K562 (cell line): ENCODE measurements at regions not wholly inside any gene's neighbourhood (a gene's known extent, or its start where the extent isn't known, plus 50 kb on each side); places are given as distances from the start of the nearest gene placed in this dataset.

Source experiments
- ATAC-seq: fragments of 200-7000 bp; cut with Tn5 transposase; 3 replicates; pipeline ENCODE4 v1.9.1; 2020; ENCODE audit warnings: moderate library complexity
- BruUV-seq: library from RNA; stranded (reverse); fragments of 400-500 nt; replicated peaks from 2 replicates; lab custom pipeline; 2021; lab: Mats Ljungman, UMichigan
- CTCF ChIA-PET: fragments of 300-600 bp; formaldehyde crosslinking; extraction: SDS; loops from one replicate; lab custom pipeline; 2021; ENCODE audit warnings: low intra/inter-chr PET ratio; lab: Yijun Ruan, JAX
- POLR2A ChIA-PET: fragments of 300-600, 350-650 bp; sonication (Branson Sonifier 250); formaldehyde crosslinking; extraction: SDS; loops from one replicate; lab custom pipeline; 2021; ENCODE audit warnings: antibody characterized with exemption, inconsistent platforms; lab: Yijun Ruan, JAX
- DNase-seq, 4 experiments: peaks; one replicate each; pipeline versions ENCODE4 v3.0.0 to v3.0.0-alpha.2; 2011 to 2018; ENCODE audit warnings: low spot score in 3 of 4, mixed read lengths in 3 of 4; ENCODE audit errors: extremely low read depth in 1 of 4
- FAIRE-seq: peaks from 2 replicates; lab custom pipeline; 2011; peaks lifted over from hg19 to GRCh38; lab: Jason Lieb, UNC
- H2AFZ ChIP-seq: 2 replicates; pipeline ENCODE4 v1.6.0; 2011; ENCODE audit warnings: low read depth, low read length, control low read depth, inconsistent platforms
- H3K27ac ChIP-seq: fragments of 200-600 bp; 3 replicates; pipeline ENCODE4 v1.8.0; 2011; ENCODE audit warnings: low read depth, mild to moderate bottlenecking, control low read depth, inconsistent platforms, low read length, moderate library complexity, mixed read lengths; ENCODE audit errors: extremely low read depth
- H3K27me3 ChIP-seq, 2 experiments: fragments of 300-600 bp in 1 of 2; 2 replicates in 1 of 2; 3 replicates in 1 of 2; pipeline versions ENCODE4 v1.6.0 to v1.8.0; 2011; ENCODE audit warnings: inconsistent platforms in 2 of 2, low read length in 2 of 2, mild to moderate bottlenecking in 1 of 2, mixed read lengths in 1 of 2, moderate library complexity in 1 of 2; ENCODE audit not compliant: control insufficient read depth in 2 of 2, insufficient read depth in 2 of 2
- H3K36me3 ChIP-seq: fragments of 300-600 bp; 3 replicates; pipeline ENCODE4 v1.8.0; 2011; ENCODE audit warnings: mild to moderate bottlenecking, low read length, inconsistent platforms; ENCODE audit not compliant: control insufficient read depth, insufficient read depth
- H3K4me1 ChIP-seq, 2 experiments: fragments of 200-600 bp in 1 of 2; replicated peaks in 1 of 2; 2 replicates in 1 of 2; 3 replicates in 1 of 2; pipeline versions ENCODE4 v1.5.1 to v1.8.0; 2011; ENCODE audit warnings: inconsistent platforms in 2 of 2, low read length in 2 of 2, mild to moderate bottlenecking in 1 of 2, mixed read lengths in 1 of 2, moderate library complexity in 1 of 2; ENCODE audit not compliant: control insufficient read depth in 2 of 2, insufficient read depth in 2 of 2
- H3K4me2 ChIP-seq: 2 replicates; pipeline ENCODE4 v1.6.1; 2011; ENCODE audit warnings: low read length, control low read depth, inconsistent platforms, mixed read lengths; ENCODE audit not compliant: insufficient read depth
- H3K4me3 ChIP-seq: fragments of 200-600 bp; sonication (generic), shearing (Covaris generic); 2 replicates; pipeline ENCODE4 v1.5.1; 2016; ENCODE audit warnings: control low read depth, inconsistent platforms
- H3K79me2 ChIP-seq: fragments of 200-600 bp; 3 replicates; pipeline ENCODE4 v1.8.0; 2011; ENCODE audit warnings: low read length, inconsistent platforms; ENCODE audit not compliant: control insufficient read depth, insufficient read depth
- H3K9ac ChIP-seq, 2 experiments: 2 replicates each; pipeline versions ENCODE4 v1.6.0 to v1.6.1; 2011; ENCODE audit warnings: low read depth in 2 of 2, low read length in 2 of 2, control low read depth in 1 of 2, inconsistent platforms in 1 of 2, mild to moderate bottlenecking in 1 of 2, mixed read lengths in 1 of 2; ENCODE audit not compliant: insufficient read depth in 1 of 2
- H3K9me1 ChIP-seq: one replicate; pipeline ENCODE4 v1.6.0; 2011; ENCODE audit warnings: inconsistent platforms, mild to moderate bottlenecking, low read length, moderate library complexity; ENCODE audit not compliant: control insufficient read depth, insufficient read depth
- H3K9me3 ChIP-seq: replicated peaks from 2 replicates; pipeline ENCODE4 v1.5.1; 2011; ENCODE audit warnings: low read depth, low read length, inconsistent platforms; ENCODE audit not compliant: control insufficient read depth, insufficient read depth
- H4K20me1 ChIP-seq: replicated peaks from 2 replicates; pipeline ENCODE4 v1.6.1; 2011; ENCODE audit warnings: low read length, inconsistent platforms, mixed read lengths; ENCODE audit not compliant: control insufficient read depth, insufficient read depth
- ARHGAP35 ChIP-seq: fragments of 450-650 bp; IDR thresholded peaks from 2 replicates; pipeline ENCODE4 v1.6.1; 2018; ENCODE audit not compliant: partially characterized antibody
- ATF3 ChIP-seq, 2 experiments: fragments of 450-650 bp in 1 of 2; sonication (generic) in 1 of 2; formaldehyde crosslinking in 1 of 2; IDR thresholded peaks in 1 of 2; conservative IDR thresholded peaks in 1 of 2; 2 replicates each; pipeline versions ENCODE4 v1.6.1 to v1.8.1; 2016 to 2023; ENCODE audit warnings: mild to moderate bottlenecking in 2 of 2, moderate library complexity in 2 of 2, inconsistent platforms in 1 of 2, missing genetic modification reagents in 1 of 2
- BCOR ChIP-seq: fragments of 450-650 bp; IDR thresholded peaks from 2 replicates; pipeline ENCODE4 v1.6.1; 2016
- CBX8 ChIP-seq: fragments of 200-600 bp; sonication (generic); IDR thresholded peaks from 2 replicates; pipeline ENCODE4 v1.6.1; 2012; ENCODE audit warnings: borderline replicate concordance, mixed run types, low read depth, mild to moderate bottlenecking, moderate library complexity, mixed read lengths, low read length, control low read depth, inconsistent platforms; ENCODE audit not compliant: poor library complexity, severe bottlenecking; ENCODE audit errors: extremely low read depth
- CREB1 ChIP-seq, 2 experiments: sonication (generic) in 1 of 2; formaldehyde crosslinking in 1 of 2; IDR thresholded peaks; 2 replicates each; pipeline versions ENCODE4 v1.6.1 to v1.8.0; 2012 to 2022; ENCODE audit warnings: inconsistent platforms in 1 of 2, mild to moderate bottlenecking in 1 of 2, missing genetic modification reagents in 1 of 2, moderate library complexity in 1 of 2
- EP400 ChIP-seq: fragments of 450-650 bp; IDR thresholded peaks from 2 replicates; pipeline ENCODE4 v1.6.1; 2017; ENCODE audit warnings: antibody characterized with exemption, mild to moderate bottlenecking, moderate library complexity
- POLR2G ChIP-seq: fragments of 200-400 bp; formaldehyde crosslinking; IDR thresholded peaks from 2 replicates; pipeline ENCODE4 v1.6.1; 2017; ENCODE audit warnings: low read depth, mild to moderate bottlenecking, antibody characterized with exemption, low read length, moderate library complexity
- PYGO2 ChIP-seq: fragments of 450-650 bp; IDR thresholded peaks from 2 replicates; pipeline ENCODE4 v1.6.1; 2016; ENCODE audit warnings: mild to moderate bottlenecking, missing genetic modification characterization, moderate library complexity, missing compliant biosample characterization
- RCOR1 ChIP-seq, 2 experiments: IDR thresholded peaks; 2 replicates each; pipeline ENCODE4 v1.6.1; 2012; ENCODE audit warnings: low read depth in 2 of 2, low read length in 2 of 2, borderline replicate concordance in 1 of 2, improper control_type of control experiment in 1 of 2
- SLC30A9 ChIP-seq: fragments of 250-450 bp; sonication (Bioruptor Pico); IDR thresholded peaks from 2 replicates; pipeline ENCODE4 v1.8.0; 2022; ENCODE audit warnings: mild to moderate bottlenecking, moderate library complexity
- ZNF253 ChIP-seq: fragments of 250-450 bp; sonication (Bioruptor Pico); conservative IDR thresholded peaks from 2 replicates; pipeline ENCODE4 v1.6.1; 2021; ENCODE audit warnings: mild to moderate bottlenecking
- WGBS: fragments of 100-300 bp; shearing (Covaris generic); methylation state at CpG from one replicate; pipeline ENCODE4 v1.1.6; 2016; ENCODE audit warnings: low coverage, mixed read lengths; ENCODE audit not compliant: insufficient coverage; ENCODE audit errors: missing lambda C conversion rate; 5-methylcytosine and 5-hydroxymethylcytosine counted together
- in situ Hi-C: fragments of 300-500 bp; cut with MboI; formaldehyde crosslinking; loops from 4 replicates; pipeline ENCODE4 v1.15.0; 2018; ENCODE audit warnings: inconsistent platforms, mixed read lengths
- intact Hi-C: fragments of 100-400 bp; cut with micrococcal nuclease; formaldehyde crosslinking; loops from 2 replicates; pipeline ENCODE4 v1.14.2; 2022
- TF ChIP-seq, protein P1 (sequence below), 2 experiments: fragments of 150-350 bp in 1 of 2; IDR thresholded peaks; 2 replicates each; pipeline ENCODE4 v1.6.1; 2012 to 2016; ENCODE audit warnings: low read depth in 2 of 2, low read length in 2 of 2, mild to moderate bottlenecking in 1 of 2, moderate library complexity in 1 of 2

DNA sequence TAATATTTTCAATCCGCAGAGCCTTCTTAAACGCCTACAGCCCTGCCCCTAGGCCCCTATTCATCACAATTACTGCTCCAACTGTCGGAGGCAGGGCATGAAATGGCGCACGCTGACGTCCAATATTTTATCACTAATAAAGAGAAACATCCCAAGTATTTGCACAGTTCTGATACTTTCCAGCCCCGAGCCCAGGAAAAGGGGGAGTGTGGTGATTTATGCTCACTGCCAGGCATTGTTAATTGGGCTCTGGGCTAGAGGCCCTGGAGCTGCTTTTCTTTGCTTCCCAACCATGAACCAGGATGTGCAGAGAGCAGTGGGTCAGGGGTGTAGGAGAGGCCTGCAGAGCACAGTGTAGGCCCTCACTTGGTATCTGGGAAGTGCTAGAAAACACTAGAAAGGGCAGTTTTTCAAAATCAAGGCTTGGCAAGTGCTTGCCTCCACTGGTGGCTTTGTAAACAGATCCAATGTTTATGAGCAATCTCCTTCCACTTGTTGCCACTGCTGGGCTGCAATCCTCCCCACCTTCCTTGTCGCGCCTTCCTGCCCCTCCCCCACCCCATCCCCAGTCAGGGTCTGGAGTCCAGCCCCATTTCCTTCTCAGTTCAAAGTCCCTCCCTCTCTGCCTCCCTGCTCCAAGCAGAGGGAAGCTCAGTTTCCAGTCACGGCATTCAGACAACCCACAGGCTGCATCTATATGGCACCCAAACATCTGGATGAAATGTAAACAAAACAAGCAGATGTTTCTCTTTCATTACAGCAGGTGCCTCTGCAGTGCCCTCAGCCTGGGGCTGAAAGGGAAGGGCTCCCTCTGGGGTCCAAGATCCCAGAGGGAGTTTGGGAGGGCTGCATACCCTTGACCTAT, 83.9 kb upstream of the PKDCC start:
- no peak overlapping the region for H3K4me2 ChIP-seq
- H3K79me2 ChIP-seq, result no peaks in the 10 kb centered on the region
- POLR2A ChIA-PET, result interaction anchor here (0.6 to 1.1 kb wide), 2 partner anchors 16 to 36 kb away, joined by 3 to 4 read pairs; no protein-coding TSS in a partner anchor
- no peak overlapping the region for H3K9ac ChIP-seq
- H3K9me1 ChIP-seq, result no peaks in the 10 kb centered on the region
- CTCF ChIA-PET, result no interaction called here
- no peak for DNase-seq
- BruUV-seq, result no TSS peak
- H2AFZ ChIP-seq, result no peak overlapping the region
- no peak for ATAC-seq
- under 1% methylated on average over 10 of the region's 10 CpGs for WGBS
- H4K20me1 ChIP-seq, result 0 out of 2 replicates have a peak, but pooled peaks cover 3% of the 10 kb centered on the region
- in situ Hi-C loops, result no loop called here
- H3K4me1 ChIP-seq, result no peaks in the 10 kb centered on the region
- no peaks in the 10 kb centered on the region for H3K36me3 ChIP-seq
- no peaks in the 10 kb centered on the region for H3K9me3 ChIP-seq
- TF ChIP-seq ARHGAP35, result no peak
- TF ChIP-seq RCOR1 (IDR thresholded peaks at IDR 0.05; ENCODE audit: borderline replicate concordance in 1 of 2, low read depth in 2 of 2, low read length in 2 of 2), result no peak
- no peak for TF ChIP-seq SLC30A9 (CRISPR knock-in tag)
- TF ChIP-seq EP400, result no peak
- TF ChIP-seq CREB1 (IDR thresholded peaks at IDR 0.05), result no peak
- TF ChIP-seq CREB1 (CRISPR knock-in tag; IDR thresholded peaks at IDR 0.05), result no peak
- TF ChIP-seq ATF3 (IDR thresholded peaks at IDR 0.05), result no peak
- TF ChIP-seq ATF3 (CRISPR knock-in tag; conservative IDR thresholded peaks at IDR 0.05), result no peak
- TF ChIP-seq ZNF253 (CRISPR knock-in tag), result no peak
- TF ChIP-seq PYGO2 (tag), result no peak
- TF ChIP-seq BCOR, result no peak
- TF ChIP-seq CBX8, result no peak
- TF ChIP-seq, protein P1, sequence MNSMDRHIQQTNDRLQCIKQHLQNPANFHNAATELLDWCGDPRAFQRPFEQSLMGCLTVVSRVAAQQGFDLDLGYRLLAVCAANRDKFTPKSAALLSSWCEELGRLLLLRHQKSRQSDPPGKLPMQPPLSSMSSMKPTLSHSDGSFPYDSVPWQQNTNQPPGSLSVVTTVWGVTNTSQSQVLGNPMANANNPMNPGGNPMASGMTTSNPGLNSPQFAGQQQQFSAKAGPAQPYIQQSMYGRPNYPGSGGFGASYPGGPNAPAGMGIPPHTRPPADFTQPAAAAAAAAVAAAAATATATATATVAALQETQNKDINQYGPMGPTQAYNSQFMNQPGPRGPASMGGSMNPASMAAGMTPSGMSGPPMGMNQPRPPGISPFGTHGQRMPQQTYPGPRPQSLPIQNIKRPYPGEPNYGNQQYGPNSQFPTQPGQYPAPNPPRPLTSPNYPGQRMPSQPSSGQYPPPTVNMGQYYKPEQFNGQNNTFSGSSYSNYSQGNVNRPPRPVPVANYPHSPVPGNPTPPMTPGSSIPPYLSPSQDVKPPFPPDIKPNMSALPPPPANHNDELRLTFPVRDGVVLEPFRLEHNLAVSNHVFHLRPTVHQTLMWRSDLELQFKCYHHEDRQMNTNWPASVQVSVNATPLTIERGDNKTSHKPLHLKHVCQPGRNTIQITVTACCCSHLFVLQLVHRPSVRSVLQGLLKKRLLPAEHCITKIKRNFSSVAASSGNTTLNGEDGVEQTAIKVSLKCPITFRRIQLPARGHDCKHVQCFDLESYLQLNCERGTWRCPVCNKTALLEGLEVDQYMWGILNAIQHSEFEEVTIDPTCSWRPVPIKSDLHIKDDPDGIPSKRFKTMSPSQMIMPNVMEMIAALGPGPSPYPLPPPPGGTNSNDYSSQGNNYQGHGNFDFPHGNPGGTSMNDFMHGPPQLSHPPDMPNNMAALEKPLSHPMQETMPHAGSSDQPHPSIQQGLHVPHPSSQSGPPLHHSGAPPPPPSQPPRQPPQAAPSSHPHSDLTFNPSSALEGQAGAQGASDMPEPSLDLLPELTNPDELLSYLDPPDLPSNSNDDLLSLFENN (IDR thresholded peaks at IDR 0.05; ENCODE audit: low read depth in 2 of 2, low read length in 2 of 2), result no peak
- no peak for TF ChIP-seq POLR2G
- intact Hi-C loops, result no loop called here
- H3K27ac ChIP-seq, result no peak overlapping the region
- H3K27me3 ChIP-seq, result peaks cover 0 to 26% of the 10 kb centered on the region in 2 experiments; a peak in 4 of 5 replicates
- no peak overlapping the region for H3K4me3 ChIP-seq
- no peak for FAIRE-seq
